IPS-18c (cell line): ENCODE measurements at regions not wholly inside any gene's neighbourhood (a gene's known extent, or its start where the extent isn't known, plus 50 kb on each side); places are given as distances from the start of the nearest gene placed in this dataset.

Source experiments
- H3K4me3 ChIP-seq: 2 replicates; pipeline ENCODE4 v1.7.0; 2013; ENCODE audit warnings: low read depth, mild to moderate bottlenecking, low read length, moderate library complexity; ENCODE audit not compliant: insufficient read depth
- H3K9me3 ChIP-seq: one replicate; pipeline ENCODE4 v1.6.1; 2013; ENCODE audit warnings: mild to moderate bottlenecking, low read length, moderate library complexity; ENCODE audit not compliant: control insufficient read depth, insufficient read depth

- Histone ChIP-seq H3K9me3 (no peaks in the 10 kb centered on the region), H3K4me3 (no peak overlapping the region)
Observed at GRCh38 chr14:98161356-98161755, 1110.6 kb downstream of the BCL11B start.

GRCh38 chr14:98162856-98163805 is 1108.9 kb downstream of the BCL11B start:
- Histone ChIP-seq H3K4me3 (no peak overlapping the region), H3K9me3 (no peaks in the 10 kb centered on the region)

- H3K4me3 ChIP-seq = no peak overlapping the region
- no peaks in the 10 kb centered on the region for H3K9me3 ChIP-seq
Observed at GRCh38 chr14:98163873-98164272, 1108.1 kb downstream of the BCL11B start.

- H3K9me3 ChIP-seq = no peaks in the 10 kb centered on the region
- no peak overlapping the region for H3K4me3 ChIP-seq
Observed at GRCh38 chr14:98165976-98166375, 1106.0 kb downstream of the BCL11B start.

- Histone ChIP-seq H3K9me3 (no peaks in the 10 kb centered on the region), H3K4me3 (no peak overlapping the region)
Observed at GRCh38 chr14:98167275-98167674, 1104.7 kb downstream of the BCL11B start.

GRCh38 chr14:98167705-98168104 is 1104.3 kb downstream of the BCL11B start:
- Histone ChIP-seq H3K4me3 (no peak overlapping the region), H3K9me3 (no peaks in the 10 kb centered on the region)

GRCh38 chr14:98168211-98168985 is 1103.6 kb downstream of the BCL11B start:
- Histone ChIP-seq H3K4me3 (no peak overlapping the region), H3K9me3 (no peaks in the 10 kb centered on the region)

- H3K4me3 ChIP-seq = no peak overlapping the region
- H3K9me3 ChIP-seq = no peaks in the 10 kb centered on the region
Observed at GRCh38 chr14:98169170-98169587, 1102.8 kb downstream of the BCL11B start.

GRCh38 chr14:98170575-98170974 is 1101.4 kb downstream of the BCL11B start:
- Histone ChIP-seq H3K4me3 (no peak overlapping the region), H3K9me3 (no peaks in the 10 kb centered on the region)

- Histone ChIP-seq H3K9me3 (no peaks in the 10 kb centered on the region), H3K4me3 (no peak overlapping the region)
Observed at GRCh38 chr14:98171654-98172053, 1100.3 kb downstream of the BCL11B start.

GRCh38 chr14:98172243-98172778 is 1099.7 kb downstream of the BCL11B start:
- Histone ChIP-seq H3K9me3 (no peaks in the 10 kb centered on the region), H3K4me3 (no peak overlapping the region)

- Histone ChIP-seq H3K4me3 (no peak overlapping the region), H3K9me3 (no peaks in the 10 kb centered on the region)
Observed at GRCh38 chr14:98173305-98173704, 1098.7 kb downstream of the BCL11B start.

GRCh38 chr14:98174041-98174440 is 1098.0 kb downstream of the BCL11B start:
- no peak overlapping the region for H3K4me3 ChIP-seq
- H3K9me3 ChIP-seq = no peaks in the 10 kb centered on the region

GRCh38 chr14:98175436-98175835 is 1096.6 kb downstream of the BCL11B start:
- no peaks in the 10 kb centered on the region for H3K9me3 ChIP-seq
- no peak overlapping the region for H3K4me3 ChIP-seq

GRCh38 chr14:98175881-98176280 is 1096.1 kb downstream of the BCL11B start:
- no peak overlapping the region for H3K4me3 ChIP-seq
- H3K9me3 ChIP-seq = no peaks in the 10 kb centered on the region

- Histone ChIP-seq H3K9me3 (no peaks in the 10 kb centered on the region), H3K4me3 (no peak overlapping the region)
Observed at GRCh38 chr14:98176892-98177291, 1095.1 kb downstream of the BCL11B start.

GRCh38 chr14:98177551-98177950 is 1094.4 kb downstream of the BCL11B start:
- H3K9me3 ChIP-seq = no peaks in the 10 kb centered on the region
- H3K4me3 ChIP-seq = no peak overlapping the region

GRCh38 chr14:98181241-98181640 is 1090.8 kb downstream of the BCL11B start:
- Histone ChIP-seq H3K9me3 (no peaks in the 10 kb centered on the region), H3K4me3 (no peak overlapping the region)
